Skeletal muscle satellite cell (primary cell): ENCODE measurements at regions not wholly inside any gene's neighbourhood (a gene's known extent, or its start where the extent isn't known, plus 50 kb on each side); places are given as distances from the start of the nearest gene placed in this dataset.
"Not testable (repeated sequence)": the region's sequence is repeated elsewhere in the genome, so short reads cannot be mapped to it uniquely, and the experiment has no call there.

Source experiments
- H3K27me3 ChIP-seq: 2 replicates; pipeline ENCODE4 v1.7.0; 2013; ENCODE audit warnings: low read length; ENCODE audit not compliant: control insufficient read depth, insufficient read depth
- H3K36me3 ChIP-seq: 2 replicates; pipeline ENCODE4 v1.7.0; 2013; ENCODE audit warnings: mild to moderate bottlenecking, control low read depth, low read length; ENCODE audit not compliant: insufficient read depth
- H3K4me1 ChIP-seq: 2 replicates; pipeline ENCODE4 v1.7.0; 2013; ENCODE audit warnings: low read length; ENCODE audit not compliant: control insufficient read depth, insufficient read depth
- H3K4me2 ChIP-seq: 2 replicates; pipeline ENCODE4 v1.7.0; 2013; ENCODE audit warnings: mild to moderate bottlenecking, low read length
- H3K4me3 ChIP-seq: 2 replicates; pipeline ENCODE4 v1.7.0; 2013; ENCODE audit warnings: low read length
- H3K9ac ChIP-seq: 2 replicates; pipeline ENCODE4 v1.7.0; 2013; ENCODE audit warnings: mild to moderate bottlenecking, low read depth, low read length, moderate library complexity
- H3K9me3 ChIP-seq: replicated peaks from 2 replicates; pipeline ENCODE4 v1.7.0; 2013; ENCODE audit warnings: mild to moderate bottlenecking, control low read depth, low read length

GRCh38 chr16:65819136-65819898, 547.2 kb upstream of the CDH5 start:
- H3K4me2 ChIP-seq = no peak overlapping the region
- no peaks in the 10 kb centered on the region for H3K4me1 ChIP-seq
- no peaks in the 10 kb centered on the region for H3K27me3 ChIP-seq
- H3K9ac ChIP-seq = no peak overlapping the region
- no peaks in the 10 kb centered on the region for H3K9me3 ChIP-seq
- H3K36me3 ChIP-seq = no peaks in the 10 kb centered on the region
- no peak overlapping the region for H3K4me3 ChIP-seq

DNA sequence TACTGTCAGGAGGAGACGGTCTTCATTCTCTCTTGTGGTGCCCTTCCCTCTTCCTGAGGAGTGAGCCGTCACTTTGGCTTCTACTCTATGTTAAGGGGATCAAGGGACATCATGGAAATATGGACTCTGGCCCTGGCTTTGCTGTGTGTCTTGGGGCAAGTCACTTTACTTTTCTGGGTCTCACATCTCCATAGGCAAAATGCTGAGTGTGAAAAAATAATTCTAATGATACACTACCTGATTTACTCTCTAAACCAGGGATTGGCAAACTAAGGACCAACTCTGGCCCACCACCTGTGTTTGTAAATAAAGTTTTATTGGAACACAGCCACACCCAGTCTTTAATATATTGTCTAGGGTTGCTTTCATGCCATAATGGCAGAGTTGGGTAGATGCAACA, 548.7 kb upstream of the CDH5 start:
- no peak overlapping the region for H3K9ac ChIP-seq
- no peaks in the 10 kb centered on the region for H3K27me3 ChIP-seq
- H3K4me3 ChIP-seq = no peak overlapping the region
- no peaks in the 10 kb centered on the region for H3K9me3 ChIP-seq
- no peaks in the 10 kb centered on the region for H3K36me3 ChIP-seq
- no peak overlapping the region for H3K4me2 ChIP-seq
- H3K4me1 ChIP-seq = no peaks in the 10 kb centered on the region

DNA sequence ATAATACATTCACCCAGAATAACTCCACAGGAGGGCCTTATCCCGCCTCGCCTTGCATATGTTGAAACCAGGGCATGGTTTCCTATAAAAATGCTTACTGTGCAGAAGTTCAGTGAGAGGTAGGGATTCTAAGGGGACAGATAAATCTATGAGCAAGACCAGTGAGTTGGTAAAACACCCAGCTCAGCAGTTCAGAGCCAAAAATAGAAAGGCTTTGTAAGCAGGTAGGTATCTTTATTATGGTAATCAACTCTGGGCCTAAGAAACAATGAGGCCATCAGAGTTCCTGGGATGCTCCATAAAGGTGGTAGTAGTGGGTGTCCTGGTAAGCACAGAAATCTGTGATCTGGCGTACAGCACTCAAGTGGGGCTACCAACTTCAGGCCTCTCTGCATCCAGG, 549.4 kb upstream of the CDH5 start:
- Histone ChIP-seq H3K36me3 (no peaks in the 10 kb centered on the region), H3K4me3 (no peak overlapping the region), H3K9me3 (no peaks in the 10 kb centered on the region), H3K27me3 (no peaks in the 10 kb centered on the region), H3K4me2 (no peak overlapping the region), H3K4me1 (no peaks in the 10 kb centered on the region), H3K9ac (no peak overlapping the region)

GRCh38 chr16:65816556-65816955, 549.9 kb upstream of the CDH5 start:
- no peak overlapping the region for H3K4me2 ChIP-seq

DNA sequence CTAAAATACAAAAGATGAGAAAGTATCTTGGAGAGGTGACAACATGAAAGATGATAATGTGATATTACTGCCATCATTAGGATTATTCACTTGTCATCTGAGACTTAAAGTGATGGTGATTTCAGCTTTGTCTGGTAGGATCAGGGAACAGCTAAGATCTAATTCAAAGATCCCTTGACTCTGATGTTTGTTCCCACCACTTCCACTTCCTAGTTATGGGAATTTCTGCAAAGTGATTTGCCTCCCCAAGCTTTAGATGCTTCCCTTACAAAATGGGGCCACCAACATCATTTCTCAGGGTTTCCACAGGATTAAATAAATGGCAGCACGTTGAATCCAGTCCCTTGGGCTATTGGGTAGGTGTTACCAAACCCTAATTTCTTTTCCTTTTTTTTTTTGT, 550.8 kb upstream of the CDH5 start:
- H3K4me3 ChIP-seq = no peak overlapping the region

More at GRCh38 chr16:65816556-65816955, 549.9 kb upstream of the CDH5 start:
- no peak overlapping the region for H3K4me3 ChIP-seq
- no peaks in the 10 kb centered on the region for H3K9me3 ChIP-seq
- H3K36me3 ChIP-seq = no peaks in the 10 kb centered on the region
- no peak overlapping the region for H3K9ac ChIP-seq
- H3K27me3 ChIP-seq = no peaks in the 10 kb centered on the region
- H3K4me1 ChIP-seq = no peaks in the 10 kb centered on the region

DNA sequence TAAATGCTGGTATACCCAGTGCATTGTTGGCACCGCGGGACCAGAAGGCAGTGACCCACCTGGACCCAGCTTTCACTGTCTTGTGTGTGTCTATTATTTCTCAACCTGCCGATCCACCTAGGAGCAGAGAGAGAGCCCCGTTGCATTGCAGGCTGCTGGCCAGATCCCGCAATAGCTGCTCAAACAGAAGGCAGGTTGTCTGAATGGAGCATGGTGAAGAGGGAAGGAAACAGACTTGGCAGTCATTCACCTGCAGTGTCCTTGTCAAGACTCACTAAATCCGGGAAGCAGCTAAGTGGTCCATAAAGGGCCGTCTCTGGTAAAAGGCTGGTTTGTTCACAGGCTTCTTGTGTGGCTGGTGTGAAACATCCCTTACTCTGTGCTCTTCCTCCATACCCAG, 552.6 kb upstream of the CDH5 start:
- not testable (repeated sequence) for H3K36me3 ChIP-seq, H3K4me2 ChIP-seq, H3K27me3 ChIP-seq, H3K9me3 ChIP-seq, H3K9ac ChIP-seq, H3K4me1 ChIP-seq, H3K4me3 ChIP-seq

More for the DNA sequence above, 550.8 kb upstream of the CDH5 start:
- Histone ChIP-seq H3K27me3 (no peaks in the 10 kb centered on the region), H3K9ac (no peak overlapping the region), H3K9me3 (no peaks in the 10 kb centered on the region), H3K4me1 (no peaks in the 10 kb centered on the region), H3K36me3 (no peaks in the 10 kb centered on the region), H3K4me2 (no peak overlapping the region)

- Histone ChIP-seq H3K4me2 (no peak overlapping the region), H3K4me1 (no peaks in the 10 kb centered on the region), H3K9me3 (no peaks in the 10 kb centered on the region), H3K27me3 (no peaks in the 10 kb centered on the region), H3K4me3 (no peak overlapping the region), H3K36me3 (no peaks in the 10 kb centered on the region), H3K9ac (no peak overlapping the region)
Measured at GRCh38 chr16:65809627-65810026, 556.9 kb upstream of the CDH5 start.

- H3K27me3 ChIP-seq = no peaks in the 10 kb centered on the region
- no peak overlapping the region for H3K4me2 ChIP-seq
- no peaks in the 10 kb centered on the region for H3K4me1 ChIP-seq
- H3K9me3 ChIP-seq = no peaks in the 10 kb centered on the region
- no peak overlapping the region for H3K9ac ChIP-seq
- no peak overlapping the region for H3K4me3 ChIP-seq
- no peaks in the 10 kb centered on the region for H3K36me3 ChIP-seq
Measured at GRCh38 chr16:65808790-65809189, 557.7 kb upstream of the CDH5 start.

DNA sequence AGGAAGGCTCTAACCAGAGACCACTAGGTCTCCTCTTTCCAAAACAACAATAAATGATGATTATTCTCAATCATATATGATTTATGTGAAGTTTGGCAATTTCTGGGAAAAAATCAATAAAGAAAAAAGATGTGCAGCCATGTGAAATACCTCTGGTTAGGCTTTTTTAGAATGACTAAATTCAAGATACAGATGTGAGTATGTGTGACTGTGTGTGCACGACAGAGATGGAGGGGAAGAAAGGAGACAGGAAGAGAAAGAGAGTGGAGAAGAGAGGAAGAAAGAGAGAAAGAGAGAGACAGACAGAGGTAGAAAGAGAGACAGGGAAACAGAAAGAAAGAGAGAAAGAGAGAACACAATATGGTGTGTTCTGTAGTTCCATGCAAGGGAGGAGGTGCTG, 558.6 kb upstream of the CDH5 start:
- Histone ChIP-seq H3K4me3 (no peak overlapping the region), H3K4me2 (no peak overlapping the region), H3K9ac (no peak overlapping the region), H3K9me3 (no peaks in the 10 kb centered on the region), H3K27me3 (no peaks in the 10 kb centered on the region), H3K4me1 (no peaks in the 10 kb centered on the region), H3K36me3 (no peaks in the 10 kb centered on the region)

DNA sequence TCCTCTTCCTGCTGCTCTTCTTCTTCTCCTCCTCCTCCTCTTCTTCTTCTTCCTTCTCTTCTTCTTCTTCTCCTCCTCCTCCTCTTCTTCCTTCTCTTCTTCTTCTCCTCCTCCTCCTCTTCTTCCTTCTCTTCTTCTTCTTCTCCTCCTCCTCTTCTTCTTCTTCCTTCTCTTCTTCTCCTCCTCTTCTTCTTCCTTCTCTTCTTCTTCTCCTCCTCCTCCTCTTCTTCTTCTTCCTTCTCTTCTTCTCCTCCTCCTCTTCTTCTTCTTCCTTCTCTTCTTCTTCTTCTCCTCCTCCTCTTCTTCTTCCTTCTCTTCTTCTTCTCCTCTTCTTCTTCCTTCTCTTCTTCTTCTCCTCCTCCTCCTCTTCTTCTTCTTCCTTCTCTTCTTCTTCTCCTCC, 560.8 kb upstream of the CDH5 start:
- H3K4me2 ChIP-seq, H3K9ac ChIP-seq, H3K9me3 ChIP-seq, H3K4me3 ChIP-seq, H3K27me3 ChIP-seq, H3K36me3 ChIP-seq, H3K4me1 ChIP-seq: not testable (repeated sequence)

GRCh38 chr16:65796481-65796880, 570.0 kb upstream of the CDH5 start:
- Histone ChIP-seq H3K4me1 (no peaks in the 10 kb centered on the region), H3K4me2 (no peak overlapping the region), H3K27me3 (peaks cover 2% of the 10 kb centered on the region), H3K9me3 (no peaks in the 10 kb centered on the region), H3K36me3 (no peaks in the 10 kb centered on the region), H3K9ac (no peak overlapping the region), H3K4me3 (no peak overlapping the region)

GRCh38 chr16:65794973-65795372, 571.5 kb upstream of the CDH5 start:
- H3K9ac ChIP-seq = no peak overlapping the region
- H3K4me1 ChIP-seq = no peaks in the 10 kb centered on the region
- no peak overlapping the region for H3K4me2 ChIP-seq
- peaks cover 2% of the 10 kb centered on the region for H3K27me3 ChIP-seq
- no peaks in the 10 kb centered on the region for H3K9me3 ChIP-seq
- H3K4me3 ChIP-seq = no peak overlapping the region
- no peaks in the 10 kb centered on the region for H3K36me3 ChIP-seq
